RWPE2 (cell line): ENCODE measurements at regions not wholly inside any gene's neighbourhood (a gene's known extent, or its start where the extent isn't known, plus 50 kb on each side); places are given as distances from the start of the nearest gene placed in this dataset.

Experiments
- ATAC-seq: fragments of 200-7000 bp; cut with Tn5 transposase; 3 replicates; pipeline ENCODE4 v1.9.1; 2021; ENCODE audit warnings: low read depth
- DNase-seq: peaks from one replicate; pipeline ENCODE4 v3.0.0-alpha.2; 2020; ENCODE audit warnings: low spot score
- H3K27ac ChIP-seq: fragments of 450-650 bp; 2 replicates; pipeline ENCODE4 v1.5.1; 2017; ENCODE audit warnings: mild to moderate bottlenecking; ENCODE audit not compliant: poor library complexity, severe bottlenecking
- H3K27me3 ChIP-seq: fragments of 250-450 bp; sonication (Bioruptor Pico); 2 replicates; pipeline ENCODE4 v1.5.1; 2021; ENCODE audit warnings: mild to moderate bottlenecking, moderate library complexity; ENCODE audit not compliant: insufficient read depth, poor library complexity, severe bottlenecking
- H3K36me3 ChIP-seq: fragments of 250-450 bp; sonication (Bioruptor Pico); 2 replicates; pipeline ENCODE4 v1.5.1; 2020; ENCODE audit warnings: low read depth, mild to moderate bottlenecking, moderate library complexity
- H3K4me1 ChIP-seq: fragments of 250-450 bp; sonication (Bioruptor Pico); 2 replicates; pipeline ENCODE4 v1.5.1; 2021; ENCODE audit warnings: mild to moderate bottlenecking, moderate library complexity; ENCODE audit not compliant: insufficient read depth, poor library complexity, severe bottlenecking
- H3K4me3 ChIP-seq: fragments of 250-450 bp; sonication (Bioruptor Pico); 2 replicates; pipeline ENCODE4 v1.5.1; 2021; ENCODE audit warnings: mild to moderate bottlenecking, moderate library complexity; ENCODE audit not compliant: severe bottlenecking
- H3K9me3 ChIP-seq: fragments of 250-450 bp; sonication (Bioruptor Pico); 2 replicates; pipeline ENCODE4 v1.5.1; 2021; ENCODE audit warnings: mild to moderate bottlenecking, moderate library complexity; ENCODE audit not compliant: severe bottlenecking
- CTCF ChIP-seq: fragments of 450-650 bp; IDR thresholded peaks from one replicate; pipeline ENCODE4 v1.5.1; 2017; ENCODE audit warnings: mild to moderate bottlenecking, moderate library complexity; ENCODE audit not compliant: poor library complexity, severe bottlenecking

- ATAC-seq (no peak), DNase-seq (no peak)
- no peak overlapping the region for H3K27ac ChIP-seq
- no peak overlapping the region for H3K4me3 ChIP-seq
- TF ChIP-seq CTCF, result no peak
- no peaks in the 10 kb centered on the region for H3K36me3 ChIP-seq
- H3K9me3 ChIP-seq, result peaks cover 4% of the 10 kb centered on the region
- H3K4me1 ChIP-seq, result no peaks in the 10 kb centered on the region
- peaks cover 5% of the 10 kb centered on the region for H3K27me3 ChIP-seq
Observed at GRCh38 chr13:111947876-111948275, 119.1 kb upstream of the SOX1 start.

GRCh38 chr13:111948281-111948680, 118.7 kb upstream of the SOX1 start:
- no peak for ATAC-seq

GRCh38 chr13:111948811-111949210, 118.1 kb upstream of the SOX1 start:
- ATAC-seq, result no peak

More at GRCh38 chr13:111948281-111948680, 118.7 kb upstream of the SOX1 start:
- Histone ChIP-seq H3K36me3 (no peaks in the 10 kb centered on the region), H3K27me3 (peaks cover 5% of the 10 kb centered on the region), H3K9me3 (peaks cover 4% of the 10 kb centered on the region), H3K4me3 (no peak overlapping the region), H3K27ac (no peak overlapping the region), H3K4me1 (no peaks in the 10 kb centered on the region)
- TF ChIP-seq CTCF, result no peak
- DNase-seq, result no peak

GRCh38 chr13:111949311-111949710, 117.6 kb upstream of the SOX1 start:
- H3K27ac ChIP-seq, result no peak overlapping the region
- H3K4me1 ChIP-seq, result no peaks in the 10 kb centered on the region
- H3K9me3 ChIP-seq, result peaks cover 4% of the 10 kb centered on the region
- TF ChIP-seq CTCF, result no peak
- no peak overlapping the region for H3K4me3 ChIP-seq
- no peaks in the 10 kb centered on the region for H3K36me3 ChIP-seq
- DNase-seq, result no peak
- H3K27me3 ChIP-seq, result peaks cover 5% of the 10 kb centered on the region
- no peak for ATAC-seq

More at GRCh38 chr13:111948811-111949210, 118.1 kb upstream of the SOX1 start:
- H3K27ac ChIP-seq, result no peak overlapping the region
- H3K4me3 ChIP-seq, result no peak overlapping the region
- no peak for DNase-seq
- peaks cover 4% of the 10 kb centered on the region for H3K9me3 ChIP-seq
- H3K4me1 ChIP-seq, result no peaks in the 10 kb centered on the region
- no peaks in the 10 kb centered on the region for H3K36me3 ChIP-seq
- H3K27me3 ChIP-seq, result peaks cover 5% of the 10 kb centered on the region
- no peak for TF ChIP-seq CTCF

GRCh38 chr13:111950697-111951096, 116.3 kb upstream of the SOX1 start:
- DNase-seq, result no peak
- no peak for TF ChIP-seq CTCF
- Histone ChIP-seq H3K4me1 (no peaks in the 10 kb centered on the region), H3K9me3 (peaks cover 4% of the 10 kb centered on the region), H3K27ac (no peak overlapping the region), H3K4me3 (no peak overlapping the region), H3K36me3 (no peaks in the 10 kb centered on the region), H3K27me3 (peaks cover 5% of the 10 kb centered on the region)
- ATAC-seq, result no peak
